Right lobe of liver (tissue), 6 donors: ENCODE measurements at regions not wholly inside any gene's neighbourhood (a gene's known extent, or its start where the extent isn't known, plus 50 kb on each side); places are given as distances from the start of the nearest gene placed in this dataset.
A peak's percentile ranks its signal among the peaks of the same experiment; 100 is the strongest.

ENCODE experiments used
- ATAC-seq, 4 donors: fragments of 200-7000 bp; cut with Tn5 transposase; one replicate each; pipeline ENCODE4 v1.9.1; 2020; ENCODE audit warnings: mild to moderate bottlenecking in 4 of 4, moderate library complexity in 4 of 4
- DNase-seq, 3 donors: peaks; one replicate each; pipeline ENCODE4 v3.0.0-alpha.2; 2020
- H3K27ac ChIP-seq, 3 donors: fragments of 200-600 bp; one replicate each; pipeline ENCODE4 v1.8.0; 2022
- H3K27me3 ChIP-seq, 2 donors: fragments of 200-600 bp; one replicate each; pipeline ENCODE4 v1.8.0; 2022
- H3K36me3 ChIP-seq, 4 donors: fragments of 200-600 bp; sonication (generic) in 1 of 4; one replicate each; pipeline versions ENCODE4 v1.5.1 to v1.8.0; 2017 to 2022; ENCODE audit warnings: control low read depth in 1 of 4
- H3K4me1 ChIP-seq, 4 donors: fragments of 200-600 bp; sonication (generic) in 1 of 4; one replicate each; pipeline versions ENCODE4 v1.5.1 to v1.8.0; 2017 to 2022; ENCODE audit warnings: control low read depth in 1 of 4
- H3K4me3 ChIP-seq, 3 donors: fragments of 200-600 bp; one replicate each; pipeline ENCODE4 v1.8.0; 2022
- H3K9me3 ChIP-seq, 4 donors: fragments of 200-600 bp; sonication (generic) in 1 of 4; one replicate each; pipeline versions ENCODE4 v1.5.1 to v1.8.0; 2017 to 2022; ENCODE audit warnings: control low read depth in 1 of 4
- POLR2A ChIP-seq: fragments of 450-650 bp; IDR thresholded peaks from one replicate; pipeline ENCODE4 v1.6.1; 2017; ENCODE audit warnings: antibody characterized with exemption, mild to moderate bottlenecking
- WGBS: methylation state at CpG from one replicate; pipeline ENCODE4 v1.1.6; 2018; ENCODE audit warnings: low coverage, low lambda C conversion rate; ENCODE audit not compliant: insufficient coverage; ENCODE audit errors: missing lambda C conversion rate; 5-methylcytosine and 5-hydroxymethylcytosine counted together
- intact Hi-C, 2 donors: fragments of 100-400 bp; cut with DNase I; formaldehyde crosslinking; loops; one replicate each; pipeline versions ENCODE4 v1.11.2 to v1.14.1; 2022
- TF ChIP-seq, protein P1 (sequence below), 4 donors: fragments of 200-600 bp in 3 of 4; fragments of 450-650 bp in 1 of 4; IDR thresholded peaks; one replicate each; pipeline versions ENCODE4 v1.5.1 to v1.8.0; 2016 to 2022; ENCODE audit warnings: antibody characterized with exemption in 4 of 4, mild to moderate bottlenecking in 2 of 4
- donor health status: DM: no; HTN: yes; CAD: no.
- donor health status: DM: no; HTN: no; CAD: no.
- donor health status: DM: no; HTN: no; CAD: no.
- donor health status: DM: no; HTN: yes; CAD: no.
- donor health status: DM: no; HTN: yes; CAD: no.

DNA sequence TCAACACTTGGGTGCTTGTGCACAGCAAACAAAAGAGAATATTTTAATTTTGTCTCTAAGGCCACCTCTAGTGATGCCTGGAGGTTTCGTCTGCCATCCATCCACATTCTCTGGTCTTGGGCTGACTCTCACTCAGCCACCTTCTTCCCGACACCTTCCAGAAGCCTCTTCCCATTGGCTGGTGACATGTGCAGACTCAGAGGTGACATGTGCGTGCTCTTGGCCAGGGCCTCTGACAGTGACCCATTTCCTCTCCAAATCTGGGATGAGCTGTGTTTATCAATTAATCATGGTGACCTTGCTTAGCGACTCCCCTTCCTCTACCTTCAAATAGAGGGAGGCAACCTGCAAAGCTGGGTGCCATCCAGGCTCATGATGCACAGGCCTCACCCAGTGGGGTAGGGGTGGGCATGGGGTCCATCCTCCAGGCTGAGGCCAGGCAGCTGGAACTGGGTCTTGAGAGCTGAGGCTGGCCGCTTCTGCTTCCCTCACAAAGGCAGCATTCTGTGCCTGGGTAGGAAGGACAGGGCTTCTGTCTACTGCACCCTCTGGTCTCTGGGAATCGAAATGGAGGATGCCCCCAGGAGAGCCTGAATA is 91.8 kb downstream of the DHCR7 start:
- Histone ChIP-seq H3K4me3 (no peak overlapping the region), H3K4me1 (no peaks in the 10 kb centered on the region), H3K9me3 (no peaks in the 10 kb centered on the region), H3K27me3 (no peaks in the 10 kb centered on the region), H3K36me3 (no peaks in the 10 kb centered on the region), H3K27ac (no peak overlapping the region)
- intact Hi-C loops = no loop called here
- ATAC-seq (no peak), DNase-seq (no peak)
- TF ChIP-seq, protein P1, sequence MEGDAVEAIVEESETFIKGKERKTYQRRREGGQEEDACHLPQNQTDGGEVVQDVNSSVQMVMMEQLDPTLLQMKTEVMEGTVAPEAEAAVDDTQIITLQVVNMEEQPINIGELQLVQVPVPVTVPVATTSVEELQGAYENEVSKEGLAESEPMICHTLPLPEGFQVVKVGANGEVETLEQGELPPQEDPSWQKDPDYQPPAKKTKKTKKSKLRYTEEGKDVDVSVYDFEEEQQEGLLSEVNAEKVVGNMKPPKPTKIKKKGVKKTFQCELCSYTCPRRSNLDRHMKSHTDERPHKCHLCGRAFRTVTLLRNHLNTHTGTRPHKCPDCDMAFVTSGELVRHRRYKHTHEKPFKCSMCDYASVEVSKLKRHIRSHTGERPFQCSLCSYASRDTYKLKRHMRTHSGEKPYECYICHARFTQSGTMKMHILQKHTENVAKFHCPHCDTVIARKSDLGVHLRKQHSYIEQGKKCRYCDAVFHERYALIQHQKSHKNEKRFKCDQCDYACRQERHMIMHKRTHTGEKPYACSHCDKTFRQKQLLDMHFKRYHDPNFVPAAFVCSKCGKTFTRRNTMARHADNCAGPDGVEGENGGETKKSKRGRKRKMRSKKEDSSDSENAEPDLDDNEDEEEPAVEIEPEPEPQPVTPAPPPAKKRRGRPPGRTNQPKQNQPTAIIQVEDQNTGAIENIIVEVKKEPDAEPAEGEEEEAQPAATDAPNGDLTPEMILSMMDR (IDR thresholded peaks at IDR 0.05) = no peak
- TF ChIP-seq POLR2A = no peak
- 88% methylated on average over 3 of the region's 6 CpGs for WGBS

DNA sequence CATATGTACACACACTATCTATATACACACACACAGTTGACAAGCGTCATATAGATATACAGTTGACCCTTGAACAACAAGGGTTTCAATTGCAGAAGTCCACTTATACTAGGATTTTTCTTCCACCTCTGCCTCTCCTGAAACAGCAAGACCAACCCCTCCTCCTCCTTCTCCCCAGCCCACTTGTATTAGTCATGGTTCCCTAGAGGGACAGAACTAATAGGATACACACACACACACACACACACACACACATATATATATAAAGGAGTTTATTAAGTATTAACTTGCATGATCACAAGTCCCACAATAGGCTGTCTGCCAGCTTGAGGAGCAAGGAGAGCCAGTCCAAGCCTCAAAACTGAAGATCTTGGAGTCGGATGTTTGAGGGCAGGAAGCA is 92.9 kb downstream of the DHCR7 start:
- Histone ChIP-seq H3K36me3 (no peaks in the 10 kb centered on the region), H3K4me3 (no peak overlapping the region), H3K27ac (no peak overlapping the region), H3K4me1 (no peaks in the 10 kb centered on the region), H3K27me3 (no peaks in the 10 kb centered on the region), H3K9me3 (no peaks in the 10 kb centered on the region)
- DNase-seq = no peak
- intact Hi-C loops = no loop called here
- ATAC-seq = no peak
- WGBS = 80% methylated on average over 1 of the region's 2 CpGs
- TF ChIP-seq, protein P1 (IDR thresholded peaks at IDR 0.05) = no peak
- TF ChIP-seq POLR2A = no peak

DNA sequence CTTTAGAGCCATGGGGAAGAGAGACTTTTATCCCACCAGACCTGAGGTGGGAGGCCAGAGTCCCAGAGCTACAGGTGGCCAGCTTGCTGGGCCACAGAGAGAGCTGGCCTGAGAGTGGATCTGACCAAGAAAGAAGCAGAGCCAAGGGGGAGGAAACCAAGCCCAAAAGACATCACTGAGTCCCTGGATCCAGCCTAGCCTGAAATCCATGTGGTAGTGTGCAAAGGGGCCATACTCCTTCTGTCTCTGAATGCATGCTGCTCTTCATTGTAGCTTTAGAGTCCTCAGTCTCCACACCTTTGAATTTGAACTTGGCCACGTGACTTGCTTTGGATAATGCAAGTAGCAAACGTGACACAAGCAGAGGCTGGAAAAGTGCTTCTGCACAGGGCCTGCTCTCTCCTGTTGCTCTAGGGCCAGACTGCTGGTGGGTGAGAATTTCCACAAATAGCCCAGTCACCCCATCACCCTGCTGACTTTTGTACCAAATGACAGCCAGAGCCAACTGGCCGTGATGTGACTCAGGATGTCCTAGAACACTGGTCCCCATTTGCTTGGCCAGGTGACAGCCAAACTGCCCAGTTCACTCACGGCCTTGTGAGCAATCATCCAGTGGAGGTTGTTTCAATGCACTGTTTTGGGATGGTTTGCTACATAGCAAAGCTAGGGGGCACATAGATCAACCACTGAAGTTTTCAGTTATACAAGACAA is 93.6 kb downstream of the DHCR7 start:
- TF ChIP-seq, protein P1 (IDR thresholded peaks at IDR 0.05) = no peak
- TF ChIP-seq POLR2A = no peak
- 73% methylated on average over 3 of the region's 4 CpGs for WGBS
- no peak overlapping the region for H3K27ac ChIP-seq
- ATAC-seq (no peak), DNase-seq (no peak)
- no peaks in the 10 kb centered on the region for H3K9me3 ChIP-seq
- no peaks in the 10 kb centered on the region for H3K4me1 ChIP-seq
- intact Hi-C loops = no loop called here
- no peaks in the 10 kb centered on the region for H3K27me3 ChIP-seq
- no peaks in the 10 kb centered on the region for H3K36me3 ChIP-seq
- no peak overlapping the region for H3K4me3 ChIP-seq

DNA sequence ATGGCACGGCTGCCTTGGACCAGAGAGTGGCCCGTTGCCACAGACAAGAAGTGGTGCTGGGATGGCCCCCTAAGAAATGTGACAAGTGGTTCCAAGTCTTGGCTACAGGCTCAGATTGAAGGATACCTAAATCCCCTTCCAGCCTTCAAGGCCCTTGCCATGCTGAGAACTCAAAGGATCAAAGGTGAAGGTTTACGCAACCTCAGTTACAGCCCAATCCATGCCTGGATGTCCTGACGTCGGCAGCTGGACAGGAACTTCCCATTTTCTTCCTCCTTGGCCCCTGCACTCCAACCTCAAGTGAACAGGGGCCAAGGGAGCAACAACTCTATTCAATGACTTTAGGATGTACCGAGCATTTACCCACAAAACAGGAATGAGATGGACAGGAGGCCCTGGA is 95.4 kb downstream of the DHCR7 start:
- ATAC-seq (peak in 1 of 4 donors; percentile 59), DNase-seq (no peak)
- H3K4me1 ChIP-seq = no peaks in the 10 kb centered on the region
- no peak overlapping the region for H3K27ac ChIP-seq
- no peak for TF ChIP-seq POLR2A
- TF ChIP-seq, protein P1 (IDR thresholded peaks at IDR 0.05) = no peak
- intact Hi-C loops = no loop called here
- no peaks in the 10 kb centered on the region for H3K27me3 ChIP-seq
- no peak overlapping the region for H3K4me3 ChIP-seq
- WGBS = 55% methylated on average over 6 of the region's 6 CpGs
- H3K9me3 ChIP-seq = no peaks in the 10 kb centered on the region
- H3K36me3 ChIP-seq = no peaks in the 10 kb centered on the region
